Eye (tissue), 1 donor: ENCODE measurements at regions not wholly inside any gene's neighbourhood (a gene's known extent, or its start where the extent isn't known, plus 50 kb on each side); places are given as distances from the start of the nearest gene placed in this dataset.
A peak's percentile ranks its signal among the peaks of the same experiment; 100 is the strongest.

Experiments
- DNase-seq: peaks from one replicate; pipeline ENCODE4 v3.0.0-alpha.2; 2015

DNA sequence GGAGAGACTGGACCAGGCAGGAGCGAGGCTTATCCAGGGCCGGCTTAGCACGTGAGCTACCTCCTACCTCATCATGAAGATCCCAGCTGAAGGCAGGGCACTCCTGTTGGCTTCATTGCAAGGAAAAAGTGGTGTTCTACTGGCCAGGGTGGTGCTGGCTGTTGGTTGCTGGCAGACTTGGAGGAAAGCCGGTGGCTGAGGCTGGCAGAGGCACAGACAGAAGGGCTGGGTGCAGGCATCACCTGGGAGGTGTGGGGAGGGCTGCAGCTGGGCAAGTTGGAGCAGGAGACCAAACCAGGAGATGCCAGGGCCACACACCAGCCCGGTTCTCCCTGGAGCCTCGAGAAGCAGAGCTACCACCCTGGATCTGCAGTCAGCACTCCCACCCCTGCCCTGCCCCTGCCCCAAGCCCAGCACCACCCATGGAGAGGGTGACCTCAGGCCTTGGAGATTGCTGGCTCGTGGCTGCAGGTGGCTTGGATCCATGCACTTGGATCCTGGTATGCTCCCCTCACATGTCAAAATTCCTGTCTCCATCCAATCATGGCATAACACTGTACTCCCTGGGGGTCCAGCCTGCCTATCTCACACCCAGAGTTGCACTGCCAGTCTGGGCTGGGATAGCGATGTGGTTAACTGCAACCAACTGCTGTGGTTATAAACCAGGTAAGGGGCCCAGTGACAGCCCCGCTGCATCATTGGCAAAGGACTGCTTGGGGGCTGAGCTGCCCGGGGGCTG lies 49.7 kb downstream of the GLI2 start:
- no peak for DNase-seq

DNA sequence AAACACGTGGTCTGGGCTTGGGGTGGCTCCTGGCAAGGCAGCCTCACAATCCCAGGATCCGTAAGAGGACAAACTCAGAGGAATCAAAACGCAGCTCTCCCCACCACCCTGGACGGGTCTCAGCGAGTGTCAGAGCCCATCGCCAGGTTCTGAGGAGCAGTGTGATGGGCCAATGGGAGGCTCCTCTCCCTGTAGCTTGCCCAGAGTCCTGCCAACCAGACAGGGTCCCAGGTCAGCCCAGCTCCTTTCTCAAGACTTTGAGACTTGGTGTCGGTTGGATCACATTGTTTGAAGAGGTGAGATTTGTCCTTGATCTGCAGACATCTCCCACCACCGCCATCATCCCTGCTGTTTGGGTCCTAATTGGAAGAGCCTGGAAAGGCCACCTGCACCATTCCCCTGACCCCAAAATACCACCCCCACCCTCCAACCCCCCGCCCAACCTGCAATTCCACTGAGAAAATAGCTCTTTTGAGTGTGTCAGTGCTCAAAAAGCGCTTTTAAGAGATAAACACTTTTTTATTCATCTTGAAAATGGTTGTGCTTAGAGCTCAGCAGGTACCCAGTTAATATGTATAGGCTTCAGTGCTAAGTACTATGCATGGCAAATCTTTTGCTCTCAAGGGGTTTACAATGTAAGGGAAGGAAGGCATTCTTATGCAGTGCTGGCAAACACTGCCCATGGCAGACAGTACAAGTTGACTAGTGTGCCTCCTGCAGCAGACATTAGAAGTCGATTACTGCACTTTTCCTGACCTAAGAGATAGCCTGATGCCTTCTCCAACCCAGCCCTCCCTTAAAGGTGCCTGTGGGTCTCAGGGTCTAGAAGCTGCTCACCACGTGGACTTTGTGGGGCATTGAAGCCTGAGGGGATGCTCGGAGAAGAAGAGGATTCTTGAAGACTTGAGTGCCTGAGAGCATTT lies 50.6 kb downstream of the GLI2 start:
- DNase-seq = no peak

DNA sequence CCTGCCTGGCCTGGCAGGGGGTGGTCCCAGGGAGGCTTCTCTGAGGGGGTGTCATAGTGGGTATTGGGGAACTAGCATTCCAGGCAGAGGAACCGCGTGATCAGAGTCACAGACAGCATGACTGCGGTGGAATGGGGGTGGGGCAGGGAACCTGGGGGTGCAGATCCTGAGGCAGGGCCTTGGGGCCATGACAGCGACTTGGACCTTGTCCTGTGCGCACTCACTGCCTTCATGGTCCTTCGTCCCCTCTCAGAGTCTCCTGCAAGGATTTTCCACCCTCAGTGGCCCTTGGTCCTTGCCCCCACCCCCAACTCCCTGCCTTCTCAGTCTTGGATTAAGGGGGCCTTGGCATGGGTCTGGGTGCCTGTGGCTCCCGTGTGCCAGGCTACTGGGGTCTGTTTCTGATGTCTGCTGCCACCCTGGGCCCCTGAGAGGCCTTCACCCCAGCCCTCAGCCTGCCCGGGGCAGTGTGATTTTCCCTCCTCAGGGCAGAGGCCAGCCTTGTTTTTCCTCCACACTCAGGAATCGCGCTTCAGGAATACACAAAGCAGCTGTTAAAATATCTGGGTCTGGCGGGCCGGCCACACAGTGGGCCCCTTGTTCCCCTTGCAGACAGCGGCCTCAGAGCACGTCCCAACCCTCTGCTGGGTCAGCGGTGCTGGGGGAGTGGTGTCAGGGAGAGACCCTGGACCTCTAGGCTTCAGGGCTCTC lies 51.6 kb downstream of the GLI2 start:
- peak; percentile 69 for DNase-seq

DNA sequence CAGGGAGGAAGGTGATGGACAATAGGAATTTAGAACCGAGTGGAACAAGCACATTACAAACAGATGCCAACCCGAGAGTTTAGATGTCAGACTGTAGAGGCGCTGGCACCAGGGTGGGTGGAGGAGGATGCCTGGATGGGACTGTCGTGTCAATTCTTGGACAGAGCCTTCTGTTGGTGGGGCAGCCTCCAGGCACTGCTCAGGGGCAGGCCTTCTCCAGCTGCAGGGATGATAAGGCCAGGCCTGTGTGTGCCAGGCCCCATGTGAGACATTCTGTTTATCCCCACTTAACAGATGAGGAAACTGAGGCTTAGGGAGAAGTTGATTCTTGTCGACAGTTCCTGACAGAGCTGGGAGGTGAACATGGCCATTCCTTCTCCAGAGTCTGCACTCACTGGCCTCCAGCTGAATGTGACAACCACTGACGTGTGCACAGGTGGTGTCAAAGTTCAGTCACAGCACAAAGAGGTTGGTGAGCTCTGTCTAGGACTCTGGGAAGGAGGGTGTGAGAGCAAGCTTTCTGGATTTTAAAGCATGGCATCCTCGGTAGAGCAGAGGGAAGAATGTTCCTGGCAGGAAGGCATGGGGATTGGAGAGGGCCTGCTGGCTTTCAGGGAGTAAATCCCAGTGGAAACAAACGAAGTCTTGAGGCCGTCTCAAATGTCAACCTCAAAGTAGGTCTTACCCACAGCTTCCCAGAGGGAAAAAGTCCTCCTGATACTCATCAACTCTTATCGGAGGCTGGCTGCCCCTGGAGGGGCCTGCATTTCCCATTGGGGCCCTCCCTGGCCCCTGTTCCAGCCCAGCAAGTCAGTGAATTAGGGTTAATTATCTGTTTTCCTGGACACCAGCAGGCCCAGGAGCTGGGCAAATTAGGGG lies 52.4 kb downstream of the GLI2 start:
- DNase-seq = peak; percentile 41

DNA sequence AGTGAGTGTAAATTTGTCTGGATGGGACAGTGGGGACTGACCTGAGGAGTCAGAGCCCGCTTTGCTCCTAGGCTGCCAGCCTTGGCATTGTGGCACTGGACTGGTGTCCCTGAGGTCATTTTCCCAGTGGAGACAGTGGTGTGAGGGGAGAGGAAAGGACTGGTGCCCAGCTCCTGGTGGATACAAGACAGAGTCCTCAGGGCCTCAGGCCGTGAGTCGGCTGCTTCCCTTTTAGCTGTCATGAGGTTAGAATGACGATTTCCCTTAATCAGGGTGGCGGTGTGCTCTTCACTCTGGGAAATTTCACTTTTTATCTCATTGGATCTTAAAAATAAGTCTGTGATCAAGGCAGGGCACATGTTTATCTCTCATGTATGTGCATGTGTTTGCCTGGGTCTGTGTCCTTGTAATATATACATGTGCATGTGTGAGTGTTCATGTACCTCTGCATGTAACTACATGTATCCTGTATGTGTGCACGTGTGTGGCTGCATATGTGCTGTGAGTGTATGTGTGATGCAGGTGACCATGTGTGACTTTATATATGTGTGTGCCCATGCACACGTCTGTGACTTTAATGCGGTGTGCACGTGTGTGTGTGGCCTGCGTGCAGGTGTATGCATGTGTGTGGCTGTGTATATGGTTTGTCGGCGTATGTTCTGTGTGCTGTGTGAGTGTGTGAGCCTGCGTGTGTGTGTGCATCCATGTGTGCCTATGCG lies 55.7 kb downstream of the GLI2 start:
- DNase-seq = no peak

DNA sequence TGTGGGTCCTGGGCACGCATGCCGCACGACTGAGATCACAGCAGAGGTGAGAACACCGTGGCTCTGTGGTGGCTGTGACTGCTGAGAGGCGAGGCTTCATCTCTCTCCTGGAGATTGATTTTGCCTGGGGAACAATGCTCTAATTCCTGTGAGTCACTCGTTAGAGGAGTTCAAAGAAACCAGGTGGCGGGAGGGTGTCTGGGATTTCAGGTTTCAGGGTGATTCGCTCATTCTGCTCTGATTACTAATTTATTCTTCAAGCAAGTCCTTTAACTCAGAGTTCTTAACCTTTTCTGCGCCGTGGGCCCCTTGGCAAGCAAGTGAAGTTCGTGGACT lies 56.3 kb downstream of the GLI2 start:
- peak; percentile 72 for DNase-seq

DNA sequence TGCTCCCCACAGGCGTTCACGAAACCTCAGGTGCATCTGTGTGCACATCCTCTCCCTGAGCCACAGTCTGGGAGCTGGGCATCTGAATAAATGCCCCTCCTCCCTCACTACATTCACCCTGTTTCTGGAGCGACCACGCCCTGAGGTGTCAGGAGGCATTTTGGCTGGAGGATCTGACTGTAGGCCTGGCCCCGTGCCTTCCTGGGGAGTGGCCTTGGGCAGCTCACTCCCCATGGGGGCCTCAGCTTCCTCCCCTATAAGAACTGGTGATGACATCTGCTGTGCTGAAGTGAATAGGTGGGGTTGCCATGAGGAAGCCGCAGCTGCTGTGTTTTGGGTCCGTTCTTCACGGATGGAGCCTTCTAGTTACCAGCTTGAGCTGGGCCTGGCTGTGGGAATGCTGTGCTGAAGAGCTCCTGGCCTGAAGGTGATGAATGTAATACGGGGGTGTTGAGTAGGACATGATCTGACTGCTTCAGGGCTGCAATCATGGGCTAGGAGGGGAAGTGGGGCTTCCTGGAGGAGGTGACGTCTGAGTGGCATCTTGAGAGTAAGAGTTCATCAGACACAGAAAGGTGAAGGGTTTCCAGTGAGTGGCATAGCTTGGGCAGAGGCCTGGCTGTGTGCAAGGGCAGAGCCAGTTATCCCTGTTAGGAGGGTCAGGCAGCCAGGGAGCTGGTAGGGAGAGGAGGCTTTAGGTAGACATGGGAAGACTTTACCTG lies 58.2 kb downstream of the GLI2 start:
- DNase-seq = no peak

DNA sequence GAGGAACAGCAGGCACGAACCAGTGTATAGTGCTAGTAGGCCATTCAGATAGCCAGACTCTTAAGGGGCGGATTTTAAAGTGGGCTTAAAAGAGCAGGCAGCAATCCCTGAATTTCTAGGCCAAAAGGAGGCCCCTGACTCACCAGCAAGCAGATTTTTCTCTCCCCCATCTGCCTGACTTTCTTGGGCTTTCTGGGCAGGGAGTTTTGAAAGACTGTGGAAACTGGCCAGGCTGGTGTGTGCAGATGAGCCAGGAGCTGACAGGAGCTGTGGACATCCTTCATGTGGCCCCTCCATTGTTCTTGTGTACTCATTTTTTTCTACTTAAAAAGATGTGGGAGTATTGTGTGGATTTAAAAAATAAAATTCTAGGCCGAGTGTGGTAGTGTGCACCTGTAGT lies 59.0 kb downstream of the GLI2 start:
- no peak for DNase-seq

DNA sequence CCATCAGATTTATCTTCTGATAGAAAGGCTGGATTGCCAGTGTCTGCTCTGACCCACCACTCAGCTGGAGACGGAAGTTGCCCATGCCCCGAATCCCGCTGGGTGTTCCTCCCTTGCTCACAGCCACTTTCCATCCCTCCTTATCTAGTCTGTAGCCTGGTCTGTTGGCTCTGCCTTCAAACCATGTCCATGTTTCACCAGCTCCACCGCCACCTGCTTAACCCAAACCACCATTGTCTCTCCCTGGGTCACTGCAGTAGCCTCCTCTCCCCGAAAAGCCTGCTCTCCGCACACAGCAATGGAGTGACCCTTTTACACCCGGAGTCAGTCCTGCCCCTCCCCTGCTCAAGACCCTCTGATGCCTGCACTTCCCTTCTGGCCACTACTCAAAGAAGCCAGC lies 60.4 kb downstream of the GLI2 start:
- no peak for DNase-seq

DNA sequence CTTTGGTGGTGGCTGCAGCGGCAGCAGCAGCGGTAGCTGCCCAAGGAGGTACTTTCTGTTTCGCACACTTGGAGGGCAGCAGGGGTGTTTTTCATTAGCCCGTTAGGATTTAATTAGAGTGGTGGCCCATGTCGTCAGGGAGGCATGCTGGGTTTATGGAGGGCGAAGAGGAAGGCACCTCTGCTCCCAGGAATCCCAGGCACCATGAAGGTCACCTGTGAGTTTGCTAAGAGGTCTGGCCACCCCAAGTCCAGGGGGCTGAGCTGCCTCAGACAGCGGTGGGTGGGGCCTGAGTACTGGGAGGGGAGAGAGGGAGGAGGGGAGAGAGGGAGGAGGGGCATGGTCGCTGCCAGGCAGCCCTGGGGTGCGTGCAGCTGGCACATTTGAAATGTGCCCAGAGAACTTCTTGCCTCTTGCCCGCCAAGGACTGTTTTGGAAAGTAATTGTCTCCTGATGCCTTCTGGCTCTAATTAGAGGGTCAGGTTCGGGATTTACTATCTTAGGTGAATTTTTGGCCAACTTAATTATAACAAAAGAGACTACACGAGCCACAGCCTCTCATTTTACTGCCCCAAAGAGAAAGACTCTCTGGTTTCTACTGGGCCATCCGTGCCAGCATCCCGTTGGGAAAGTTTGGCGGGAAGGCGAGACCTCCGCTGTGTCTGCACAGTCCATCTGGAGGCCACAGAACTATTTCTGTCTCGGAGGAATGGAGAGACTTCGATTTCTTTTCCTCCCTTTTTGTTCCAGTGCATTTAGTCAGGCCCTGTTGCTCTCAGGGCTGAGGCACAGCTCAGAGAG lies 62.0 kb downstream of the GLI2 start:
- DNase-seq = peak; percentile 59

DNA sequence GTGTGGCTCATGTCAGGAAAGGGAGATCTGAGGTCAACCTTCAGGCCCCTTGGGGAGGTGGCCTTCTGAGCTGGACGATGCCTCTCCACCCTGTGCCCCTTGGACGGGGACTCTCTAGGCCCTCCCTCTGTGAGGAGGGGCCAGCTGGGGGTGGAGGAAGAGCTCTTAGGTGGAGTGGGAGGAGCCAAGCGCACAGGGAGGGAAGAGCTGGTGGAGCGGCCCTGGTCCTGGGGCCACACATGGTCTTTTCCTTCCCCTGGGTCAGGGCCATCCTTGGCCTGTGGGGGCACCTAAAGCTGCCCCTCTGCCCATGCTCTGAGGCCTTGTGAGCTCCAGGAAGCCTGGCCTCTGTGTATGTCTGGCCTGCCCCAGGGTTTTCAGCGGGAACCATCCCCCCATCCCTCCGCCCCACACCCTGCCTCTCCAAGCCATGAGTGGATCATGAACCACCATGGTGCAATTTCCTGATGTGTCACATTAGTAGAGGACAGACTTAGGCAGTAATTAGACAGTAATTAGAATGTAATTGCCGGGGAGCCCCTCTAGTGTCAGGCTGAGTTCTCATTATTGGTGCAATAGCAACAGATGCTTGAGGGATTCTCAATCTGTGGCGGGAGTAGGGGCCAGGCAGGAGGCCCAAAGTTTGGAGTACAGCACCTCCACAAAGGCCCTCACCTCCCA lies 63.0 kb downstream of the GLI2 start:
- peak; percentile 55 for DNase-seq

DNA sequence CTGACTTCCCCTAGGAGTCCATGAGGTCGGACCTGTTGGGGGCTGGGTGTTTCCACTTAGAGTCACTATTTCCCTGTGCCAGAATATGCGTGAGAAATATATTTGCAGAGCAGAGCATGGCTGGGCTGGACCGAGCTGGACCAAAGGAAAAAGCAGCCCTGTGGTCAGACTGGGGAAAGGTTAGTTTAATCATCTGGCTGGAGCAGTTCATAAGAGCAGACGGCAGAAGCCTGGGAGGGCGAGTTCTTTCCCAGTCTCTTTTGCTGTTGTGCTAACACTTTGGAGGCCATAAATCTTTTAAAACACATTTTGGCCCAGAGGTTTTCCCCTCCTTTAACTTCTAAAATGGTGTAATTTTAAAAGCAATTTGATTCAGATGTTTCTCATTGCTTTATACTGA lies 66.5 kb downstream of the GLI2 start:
- no peak for DNase-seq

DNA sequence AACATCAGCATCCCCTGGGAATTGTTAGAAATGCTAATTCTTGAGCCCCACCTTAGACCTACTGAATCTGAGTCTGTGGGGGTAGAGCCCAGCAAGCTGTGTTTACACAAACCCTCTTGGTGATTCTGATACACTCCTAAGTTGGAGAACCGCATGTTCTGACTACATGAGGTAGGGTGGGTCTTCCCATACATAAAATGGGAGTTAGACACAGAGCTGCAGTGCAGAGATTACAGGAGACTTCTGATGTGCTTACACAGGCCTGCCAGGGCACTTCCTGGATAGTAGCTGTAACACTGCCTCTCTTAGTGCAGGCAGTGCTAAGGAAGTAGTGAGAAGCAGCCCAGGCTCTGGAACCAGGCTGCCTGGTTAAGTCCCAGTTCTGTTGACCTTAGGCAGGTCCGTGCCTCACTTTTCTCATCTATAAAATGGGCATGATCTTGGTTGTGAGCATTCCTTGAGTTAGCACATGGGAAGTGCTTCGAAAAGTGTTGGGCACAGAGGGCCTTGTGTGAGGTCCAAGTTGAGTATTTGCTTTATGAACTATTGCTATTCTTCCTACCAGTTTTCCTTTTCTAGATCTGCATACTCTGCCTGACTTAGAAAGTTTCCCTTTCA lies 67.3 kb downstream of the GLI2 start:
- DNase-seq = no peak

DNA sequence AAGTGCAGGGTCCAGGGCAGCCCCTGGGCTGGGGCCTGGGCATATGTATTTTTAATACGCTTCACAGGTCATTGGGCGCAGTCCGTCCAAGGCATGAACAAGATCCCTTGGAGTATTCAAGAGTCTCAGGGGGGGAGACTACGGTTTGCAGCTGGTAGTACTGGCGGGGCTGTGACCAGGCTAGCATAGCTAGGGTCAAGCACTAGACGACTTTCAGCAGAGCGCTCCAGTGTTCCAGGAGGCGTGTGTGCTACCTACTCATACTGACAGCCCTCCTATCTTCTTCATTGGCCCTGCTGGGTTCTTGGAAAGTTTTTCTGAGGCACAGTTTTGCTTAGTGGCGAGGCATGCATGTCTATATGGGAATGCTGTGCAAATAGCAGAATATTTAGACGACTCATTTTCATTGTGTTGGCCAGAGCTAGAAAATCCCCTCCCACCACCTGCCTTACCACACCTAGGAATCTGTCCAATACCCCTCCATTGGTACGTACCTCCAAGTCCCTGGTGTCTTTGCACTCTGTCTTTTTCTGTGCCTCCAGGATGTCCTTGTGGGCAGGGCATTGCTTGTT lies 68.2 kb downstream of the GLI2 start:
- DNase-seq = no peak

DNA sequence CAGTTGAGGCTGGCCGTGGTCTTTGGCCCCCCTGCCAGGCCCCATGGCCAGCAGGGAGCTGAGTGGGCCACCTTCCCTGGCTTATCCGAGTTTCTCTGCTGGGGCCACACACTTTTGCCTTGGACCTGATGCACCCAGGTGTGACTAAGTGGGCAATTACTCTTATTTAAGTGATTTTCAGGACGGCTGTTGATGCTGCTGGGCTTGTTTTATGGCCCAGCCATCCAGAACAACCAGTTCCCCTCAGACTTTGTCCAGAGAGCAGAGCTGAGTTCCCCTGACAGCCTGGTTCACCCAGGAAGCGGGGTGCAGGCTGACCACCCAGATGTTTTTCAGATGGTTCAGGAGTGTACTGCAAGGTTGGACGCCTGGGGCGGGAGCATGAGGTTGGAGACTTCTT lies 68.8 kb downstream of the GLI2 start:
- DNase-seq = no peak

DNA sequence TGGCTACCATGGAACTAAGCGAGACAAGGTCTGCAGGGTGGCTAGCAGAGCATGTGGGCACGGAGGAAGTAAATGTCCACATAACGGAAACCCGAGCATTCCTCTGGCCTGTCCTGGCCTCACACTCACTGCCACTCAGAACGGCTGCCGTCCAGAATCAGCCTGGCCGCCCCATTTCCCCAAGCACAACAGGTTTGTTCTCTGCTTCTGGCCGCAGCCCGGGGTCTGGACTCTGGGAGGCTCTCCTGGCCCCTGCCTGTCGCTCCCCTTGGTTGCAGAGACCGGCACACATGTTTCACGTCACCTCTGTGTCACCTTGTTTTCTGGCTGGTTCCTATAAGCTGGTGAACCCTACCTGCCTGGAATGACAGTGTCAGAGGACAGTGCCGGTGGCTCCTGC lies 69.3 kb downstream of the GLI2 start:
- DNase-seq = no peak

DNA sequence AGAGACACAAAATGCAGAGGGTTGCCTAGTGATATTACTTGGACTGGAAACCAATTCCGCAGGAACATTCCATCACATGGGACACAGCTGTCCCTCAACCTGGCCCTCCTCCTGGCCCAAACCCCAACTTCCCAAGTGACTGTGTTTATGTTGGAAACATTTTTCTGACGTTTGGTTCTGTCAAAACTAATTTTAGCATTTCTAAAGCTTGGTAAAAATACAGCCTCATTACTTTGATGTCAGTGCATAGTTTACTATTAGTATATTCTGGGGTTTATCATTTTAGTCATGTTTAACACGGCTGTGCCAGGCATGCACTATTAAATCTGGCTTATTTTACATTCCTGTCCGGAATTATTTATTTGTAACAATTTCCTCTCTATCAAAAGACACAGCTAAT lies 69.9 kb downstream of the GLI2 start:
- no peak for DNase-seq

DNA sequence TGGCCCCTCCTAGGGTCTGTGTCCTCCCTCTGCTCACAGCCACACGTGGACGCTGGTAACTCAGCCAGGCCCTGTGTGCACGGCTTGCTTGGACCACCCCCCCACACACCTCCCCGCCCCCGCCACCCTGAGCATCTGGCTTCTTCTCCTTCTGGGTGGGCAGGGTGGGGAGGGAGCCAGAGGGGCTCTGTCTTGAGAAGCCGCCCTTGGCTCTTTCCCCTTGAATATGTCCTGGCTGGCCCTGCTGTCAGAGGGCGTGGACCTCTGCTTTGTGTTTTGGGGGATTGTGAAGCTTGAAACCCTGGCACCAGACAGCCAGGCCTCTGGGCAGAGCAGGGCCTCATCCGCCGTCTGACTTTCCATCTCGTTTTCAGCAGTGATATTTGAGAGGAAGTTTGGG lies 72.1 kb downstream of the GLI2 start:
- DNase-seq = no peak

DNA sequence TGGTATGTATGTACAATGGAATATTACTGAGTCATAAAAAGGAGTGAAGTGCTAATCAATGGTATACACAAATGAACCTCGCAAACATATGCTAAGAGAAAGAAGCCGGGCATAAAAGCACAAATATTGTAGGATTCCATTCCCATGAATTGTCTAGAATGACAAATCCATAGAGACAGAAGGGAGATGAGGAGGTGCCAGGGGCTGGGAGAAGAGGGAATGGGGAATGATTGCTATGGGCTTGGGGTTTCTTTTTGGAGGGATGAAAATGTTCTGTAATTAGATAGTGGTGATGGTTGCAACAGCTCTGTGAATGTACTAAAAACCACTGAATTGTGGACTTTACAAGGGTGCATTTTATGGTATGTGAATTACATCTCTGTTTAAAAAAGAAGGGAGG lies 73.5 kb downstream of the GLI2 start:
- DNase-seq = no peak
